Panc1 (cell line): ENCODE measurements at regions not wholly inside any gene's neighbourhood (a gene's known extent, or its start where the extent isn't known, plus 50 kb on each side); places are given as distances from the start of the nearest gene placed in this dataset.

Experiments
- POLR2AphosphoS5 ChIP-seq: IDR thresholded peaks from 2 replicates; pipeline ENCODE4 v1.6.1; 2012; ENCODE audit warnings: mild to moderate bottlenecking, low read depth, low read length, moderate library complexity
- TCF7L2 ChIP-seq: IDR thresholded peaks from 2 replicates; pipeline ENCODE4 v1.6.1; 2011; ENCODE audit warnings: mild to moderate bottlenecking, low read depth, low read length, inconsistent platforms
- TF ChIP-seq, protein P1 (sequence below): fragments of 450-650 bp; IDR thresholded peaks from 2 replicates; pipeline ENCODE4 v1.5.1; 2017; ENCODE audit warnings: mild to moderate bottlenecking
- TF ChIP-seq, protein P2 (sequence below), 2 experiments: IDR thresholded peaks; 2 replicates each; pipeline ENCODE4 v1.6.1; 2011 to 2012; ENCODE audit warnings: low read depth in 2 of 2, control low read depth in 1 of 2, low read length in 1 of 2, mild to moderate bottlenecking in 1 of 2, moderate library complexity in 1 of 2; ENCODE audit not compliant: insufficient read depth in 1 of 2

- TF ChIP-seq, protein P1, sequence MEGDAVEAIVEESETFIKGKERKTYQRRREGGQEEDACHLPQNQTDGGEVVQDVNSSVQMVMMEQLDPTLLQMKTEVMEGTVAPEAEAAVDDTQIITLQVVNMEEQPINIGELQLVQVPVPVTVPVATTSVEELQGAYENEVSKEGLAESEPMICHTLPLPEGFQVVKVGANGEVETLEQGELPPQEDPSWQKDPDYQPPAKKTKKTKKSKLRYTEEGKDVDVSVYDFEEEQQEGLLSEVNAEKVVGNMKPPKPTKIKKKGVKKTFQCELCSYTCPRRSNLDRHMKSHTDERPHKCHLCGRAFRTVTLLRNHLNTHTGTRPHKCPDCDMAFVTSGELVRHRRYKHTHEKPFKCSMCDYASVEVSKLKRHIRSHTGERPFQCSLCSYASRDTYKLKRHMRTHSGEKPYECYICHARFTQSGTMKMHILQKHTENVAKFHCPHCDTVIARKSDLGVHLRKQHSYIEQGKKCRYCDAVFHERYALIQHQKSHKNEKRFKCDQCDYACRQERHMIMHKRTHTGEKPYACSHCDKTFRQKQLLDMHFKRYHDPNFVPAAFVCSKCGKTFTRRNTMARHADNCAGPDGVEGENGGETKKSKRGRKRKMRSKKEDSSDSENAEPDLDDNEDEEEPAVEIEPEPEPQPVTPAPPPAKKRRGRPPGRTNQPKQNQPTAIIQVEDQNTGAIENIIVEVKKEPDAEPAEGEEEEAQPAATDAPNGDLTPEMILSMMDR, result no peak
- no peak for TF ChIP-seq POLR2AphosphoS5
- no peak for TF ChIP-seq TCF7L2
- TF ChIP-seq, protein P2, sequence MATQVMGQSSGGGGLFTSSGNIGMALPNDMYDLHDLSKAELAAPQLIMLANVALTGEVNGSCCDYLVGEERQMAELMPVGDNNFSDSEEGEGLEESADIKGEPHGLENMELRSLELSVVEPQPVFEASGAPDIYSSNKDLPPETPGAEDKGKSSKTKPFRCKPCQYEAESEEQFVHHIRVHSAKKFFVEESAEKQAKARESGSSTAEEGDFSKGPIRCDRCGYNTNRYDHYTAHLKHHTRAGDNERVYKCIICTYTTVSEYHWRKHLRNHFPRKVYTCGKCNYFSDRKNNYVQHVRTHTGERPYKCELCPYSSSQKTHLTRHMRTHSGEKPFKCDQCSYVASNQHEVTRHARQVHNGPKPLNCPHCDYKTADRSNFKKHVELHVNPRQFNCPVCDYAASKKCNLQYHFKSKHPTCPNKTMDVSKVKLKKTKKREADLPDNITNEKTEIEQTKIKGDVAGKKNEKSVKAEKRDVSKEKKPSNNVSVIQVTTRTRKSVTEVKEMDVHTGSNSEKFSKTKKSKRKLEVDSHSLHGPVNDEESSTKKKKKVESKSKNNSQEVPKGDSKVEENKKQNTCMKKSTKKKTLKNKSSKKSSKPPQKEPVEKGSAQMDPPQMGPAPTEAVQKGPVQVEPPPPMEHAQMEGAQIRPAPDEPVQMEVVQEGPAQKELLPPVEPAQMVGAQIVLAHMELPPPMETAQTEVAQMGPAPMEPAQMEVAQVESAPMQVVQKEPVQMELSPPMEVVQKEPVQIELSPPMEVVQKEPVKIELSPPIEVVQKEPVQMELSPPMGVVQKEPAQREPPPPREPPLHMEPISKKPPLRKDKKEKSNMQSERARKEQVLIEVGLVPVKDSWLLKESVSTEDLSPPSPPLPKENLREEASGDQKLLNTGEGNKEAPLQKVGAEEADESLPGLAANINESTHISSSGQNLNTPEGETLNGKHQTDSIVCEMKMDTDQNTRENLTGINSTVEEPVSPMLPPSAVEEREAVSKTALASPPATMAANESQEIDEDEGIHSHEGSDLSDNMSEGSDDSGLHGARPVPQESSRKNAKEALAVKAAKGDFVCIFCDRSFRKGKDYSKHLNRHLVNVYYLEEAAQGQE (IDR thresholded peaks at IDR 0.05; ENCODE audit: insufficient read depth in 1 of 2, low read depth in 2 of 2, low read length in 1 of 2), result no peak
These were observed 52.2 kb upstream of the GATA2 start for GRCh38 chr3:128545120-128545752.
